H9 (cell line): ENCODE measurements at regions not wholly inside any gene's neighbourhood (a gene's known extent, or its start where the extent isn't known, plus 50 kb on each side); places are given as distances from the start of the nearest gene placed in this dataset.

ENCODE experiments used
- DNase-seq: peaks from one replicate; pipeline ENCODE4 v3.0.0-alpha.2; 2017
- H2AFZ ChIP-seq: one replicate; pipeline ENCODE4 v1.6.1; 2013; ENCODE audit warnings: mild to moderate bottlenecking, low read length, control low read depth, moderate library complexity
- H2AK5ac ChIP-seq: 2 replicates; pipeline ENCODE4 v1.6.1; 2013; ENCODE audit warnings: low read length, control low read depth, mixed read lengths; ENCODE audit not compliant: insufficient read length
- H2BK120ac ChIP-seq: one replicate; pipeline ENCODE4 v1.6.1; 2013; ENCODE audit warnings: low read depth, mild to moderate bottlenecking, low read length, control low read depth, inconsistent platforms; ENCODE audit not compliant: poor library complexity, severe bottlenecking
- H2BK12ac ChIP-seq: 2 replicates; pipeline ENCODE4 v1.6.1; 2013; ENCODE audit warnings: low read length, control low read depth, mixed read lengths, low read depth; ENCODE audit not compliant: insufficient read length
- H2BK15ac ChIP-seq: 2 replicates; pipeline ENCODE4 v1.6.1; 2013; ENCODE audit warnings: low read depth, low read length, control low read depth
- H2BK20ac ChIP-seq: one replicate; pipeline ENCODE4 v1.6.1; 2013; ENCODE audit warnings: low read depth, mild to moderate bottlenecking, low read length, control low read depth, inconsistent platforms; ENCODE audit not compliant: poor library complexity, severe bottlenecking
- H2BK5ac ChIP-seq: 2 replicates; pipeline ENCODE4 v1.6.1; 2013; ENCODE audit warnings: low read length, control low read depth, mixed read lengths; ENCODE audit not compliant: insufficient read length
- H3K14ac ChIP-seq: 2 replicates; pipeline ENCODE4 v1.6.1; 2013; ENCODE audit warnings: low read length, control low read depth; ENCODE audit not compliant: insufficient read depth
- H3K18ac ChIP-seq: 2 replicates; pipeline ENCODE4 v1.6.1; 2013; ENCODE audit warnings: low read depth, mild to moderate bottlenecking, mixed read lengths, low read length, control low read depth; ENCODE audit not compliant: insufficient read length
- H3K23ac ChIP-seq: 2 replicates; pipeline ENCODE4 v1.6.1; 2013; ENCODE audit warnings: low read length, control low read depth, mixed read lengths, low read depth; ENCODE audit not compliant: insufficient read length
- H3K23me2 ChIP-seq: 2 replicates; pipeline ENCODE4 v1.6.1; 2013; ENCODE audit warnings: low read depth, mild to moderate bottlenecking, mixed read lengths, low read length, control low read depth; ENCODE audit not compliant: insufficient read length, poor library complexity, severe bottlenecking
- H3K27ac ChIP-seq: 2 replicates; pipeline ENCODE4 v1.5.1; 2013; ENCODE audit warnings: low read length, control low read depth, mixed read lengths, low read depth; ENCODE audit not compliant: insufficient read length
- H3K27me3 ChIP-seq: 2 replicates; pipeline ENCODE4 v1.6.1; 2013; ENCODE audit warnings: low read length, control low read depth, inconsistent platforms; ENCODE audit not compliant: insufficient read depth
- H3K4ac ChIP-seq: 2 replicates; pipeline ENCODE4 v1.6.1; 2013; ENCODE audit warnings: low read depth, mild to moderate bottlenecking, control low read depth, inconsistent platforms, low read length, moderate library complexity
- H3K4me1 ChIP-seq: 2 replicates; pipeline ENCODE4 v1.6.1; 2013; ENCODE audit warnings: low read length, control low read depth, inconsistent platforms; ENCODE audit not compliant: insufficient read depth
- H3K4me2 ChIP-seq: 2 replicates; pipeline ENCODE4 v1.6.1; 2013; ENCODE audit warnings: low read length, control low read depth, mixed read lengths; ENCODE audit not compliant: insufficient read length, insufficient read depth
- H3K56ac ChIP-seq: 2 replicates; pipeline ENCODE4 v1.6.1; 2013; ENCODE audit warnings: low read depth, mild to moderate bottlenecking, mixed read lengths, low read length, control low read depth; ENCODE audit not compliant: insufficient read length
- H3K79me1 ChIP-seq: 2 replicates; pipeline ENCODE4 v1.6.1; 2013; ENCODE audit warnings: low read depth, mild to moderate bottlenecking, moderate library complexity, low read length, control low read depth, inconsistent platforms; ENCODE audit not compliant: insufficient read depth, poor library complexity, severe bottlenecking
- H3K79me2 ChIP-seq: 2 replicates; pipeline ENCODE4 v1.6.1; 2013; ENCODE audit warnings: low read length, control low read depth, inconsistent platforms; ENCODE audit not compliant: insufficient read depth
- H3K9ac ChIP-seq: 2 replicates; pipeline ENCODE4 v1.6.1; 2013; ENCODE audit warnings: low read length, control low read depth, mixed read lengths; ENCODE audit not compliant: insufficient read length; ENCODE audit errors: extremely low read depth
- H3K9me3 ChIP-seq: one replicate; pipeline ENCODE4 v1.6.1; 2013; ENCODE audit warnings: low read depth, low read length, inconsistent platforms; ENCODE audit not compliant: control insufficient read depth
- H3T11ph ChIP-seq: one replicate; pipeline ENCODE4 v1.6.1; 2013; ENCODE audit warnings: mild to moderate bottlenecking, low read length, control low read depth, inconsistent platforms
- H4K20me1 ChIP-seq: one replicate; pipeline ENCODE4 v1.6.1; 2013; ENCODE audit not compliant: control insufficient read depth, insufficient read length, insufficient read depth
- H4K5ac ChIP-seq: 2 replicates; pipeline ENCODE4 v1.6.1; 2013; ENCODE audit warnings: low read depth, mild to moderate bottlenecking, mixed read lengths, low read length, control low read depth; ENCODE audit not compliant: insufficient read length
- H4K8ac ChIP-seq: replicated peaks from 2 replicates; pipeline ENCODE4 v1.6.1; 2013; ENCODE audit warnings: low read length, control low read depth, mixed read lengths, low read depth; ENCODE audit not compliant: insufficient read length
- H4K91ac ChIP-seq: 2 replicates; pipeline ENCODE4 v1.6.1; 2013; ENCODE audit warnings: low read depth, mild to moderate bottlenecking, moderate library complexity, mixed read lengths, low read length, control low read depth; ENCODE audit not compliant: insufficient read length
- H3K27ac Mint-ChIP-seq, 3 experiments: 2 replicates in 2 of 3; 3 replicates in 1 of 3; pipeline ENCODE4 v1.8.0; 2020 to 2021; ENCODE audit warnings: mixed read lengths in 3 of 3, mild to moderate bottlenecking in 1 of 3, moderate library complexity in 1 of 3
- H3K27me3 Mint-ChIP-seq: 2 replicates; pipeline ENCODE4 v1.8.0; 2021; ENCODE audit warnings: low read depth, mild to moderate bottlenecking, moderate library complexity, mixed read lengths
- H3K36me3 Mint-ChIP-seq, 3 experiments: 2 replicates in 2 of 3; 3 replicates in 1 of 3; pipeline ENCODE4 v1.8.0; 2020 to 2021; ENCODE audit warnings: low read depth in 3 of 3, mixed read lengths in 3 of 3; ENCODE audit not compliant: insufficient read depth in 1 of 3
- H3K4me1 Mint-ChIP-seq, 2 experiments: 2 replicates each; pipeline ENCODE4 v1.8.0; 2020; ENCODE audit warnings: mixed read lengths in 2 of 2
- H3K4me3 Mint-ChIP-seq, 2 experiments: 2 replicates in 1 of 2; 3 replicates in 1 of 2; pipeline ENCODE4 v1.8.0; 2020 to 2021; ENCODE audit warnings: mild to moderate bottlenecking in 2 of 2, mixed read lengths in 2 of 2, moderate library complexity in 1 of 2
- H3K9me3 Mint-ChIP-seq, 2 experiments: 2 replicates in 1 of 2; 3 replicates in 1 of 2; pipeline ENCODE4 v1.8.0; 2020; ENCODE audit warnings: mild to moderate bottlenecking in 2 of 2, mixed read lengths in 2 of 2, moderate library complexity in 1 of 2
- CTCF ChIP-seq: fragments of 200-600 bp; sonication (generic); conservative IDR thresholded peaks from 3 replicates; pipeline ENCODE4 v1.8.0; 2021; ENCODE audit warnings: antibody characterized with exemption, mild to moderate bottlenecking
- WGBS: extraction: QIAGEN DNeasy Blood & Tissue Kit; methylation state at CpG from one replicate; pipeline ENCODE4 v1.1.7; 2013; ENCODE audit warnings: missing lambda C conversion rate, low lambda C conversion rate, mixed read lengths; ENCODE audit not compliant: insufficient read length; ENCODE audit errors: extremely low coverage; 5-methylcytosine and 5-hydroxymethylcytosine counted together

- H3K4me3 Mint-ChIP-seq, result peak overlapping the region in 1 of 2 experiments; percentile 28; a peak in 1 of 5 replicates
- no peak overlapping the region for H2BK20ac ChIP-seq
- H3K9me3 ChIP-seq, result no peaks in the 10 kb centered on the region
- no peak overlapping the region for H3K4ac ChIP-seq
- H2BK15ac ChIP-seq, result no peak overlapping the region
- no peak overlapping the region for H2BK120ac ChIP-seq
- no peak overlapping the region for H3K27ac ChIP-seq
- no peaks in the 10 kb centered on the region for H3K27me3 ChIP-seq
- H3K79me2 ChIP-seq, result no peaks in the 10 kb centered on the region
- no peaks in the 10 kb centered on the region for H3K27me3 Mint-ChIP-seq
- no peak overlapping the region for H3K4me2 ChIP-seq
- no peaks in the 10 kb centered on the region; a peak in 1 of 7 replicates for H3K36me3 Mint-ChIP-seq
- peaks cover 12 to 13% of the 10 kb centered on the region in 2 experiments for H3K4me1 Mint-ChIP-seq
- no peak overlapping the region for H3K56ac ChIP-seq
- no peaks in the 10 kb centered on the region for H4K20me1 ChIP-seq
- no peak overlapping the region for H3K9ac ChIP-seq
- peak overlapping the region in 2 of 3 experiments; percentile 61 to 96; a peak in 6 of 7 replicates for H3K27ac Mint-ChIP-seq
- WGBS, result no CpG with 5 or more reads among the region's 8 CpGs
- H3K23me2 ChIP-seq, result no peaks in the 10 kb centered on the region
- H3K9me3 Mint-ChIP-seq, result 0 out of 5 replicates have a peak, but pooled peaks cover 0 to 2% of the 10 kb centered on the region in 2 experiments
- H4K8ac ChIP-seq, result no peak overlapping the region
- DNase-seq, result no peak
- no peaks in the 10 kb centered on the region for H3K4me1 ChIP-seq
- no peak overlapping the region for H3T11ph ChIP-seq
- no peak overlapping the region for H2AK5ac ChIP-seq
- H2AFZ ChIP-seq, result peak overlapping the region; percentile 70
- H3K23ac ChIP-seq, result no peak overlapping the region
- H3K79me1 ChIP-seq, result no peaks in the 10 kb centered on the region
- no peak overlapping the region for H2BK5ac ChIP-seq
- no peak for TF ChIP-seq CTCF
- no peak overlapping the region for H2BK12ac ChIP-seq
- H3K14ac ChIP-seq, result peak overlapping the region; percentile 39; the same call in 1 of the 2 replicates
- no peak overlapping the region for H3K18ac ChIP-seq
- peak overlapping the region; percentile 61 for H4K91ac ChIP-seq
- H4K5ac ChIP-seq, result no peak overlapping the region
Observed at GRCh38 chr14:38838979-38839323, 264.1 kb downstream of the SEC23A start.
